ENCODE measurements at regions not wholly inside any gene's neighbourhood (a gene's known extent, or its start where the extent isn't known, plus 50 kb on each side); places are given as distances from the start of the nearest gene placed in this dataset.

- H4K91ac ChIP-seq (ENCODE audit: insufficient read depth, low read depth, low read length): no peak overlapping the region
- POLR2A ChIA-PET (ENCODE audit: unreplicated experiment): no interaction called here
- no peak overlapping the region for H3K18ac ChIP-seq (ENCODE audit: low read depth, low read length)
- no peak overlapping the region for H3K23ac ChIP-seq (ENCODE audit: low read depth, low read length)
- H3K27ac ChIP-seq (ENCODE audit: insufficient read depth, low read length): no peak overlapping the region
- CTCF ChIA-PET: no interaction called here
- no peaks in the 10 kb centered on the region for H3K9me1 ChIP-seq (ENCODE audit: insufficient read depth, low read length)
- H3K4ac ChIP-seq (ENCODE audit: low read depth, low read length): no peak overlapping the region
- H3K79me1 ChIP-seq (ENCODE audit: low read depth in 1 of 2, low read length in 2 of 2): no peaks in the 10 kb centered on the region
- no peak overlapping the region for H2AFZ ChIP-seq (replicated peaks; ENCODE audit: low read length, poor library complexity)
- H3K4me2 ChIP-seq (ENCODE audit: low read depth, low read length): no peak overlapping the region
- H4K20me1 ChIP-seq (ENCODE audit: insufficient read depth, low read length): no peaks in the 10 kb centered on the region
- no peaks in the 10 kb centered on the region for H3K36me3 ChIP-seq (ENCODE audit: control insufficient read depth, insufficient read depth, low read length)
- H2BK20ac ChIP-seq (ENCODE audit: low read depth, low read length): no peak overlapping the region
- H3K56ac ChIP-seq (ENCODE audit: extremely low read depth, insufficient read depth, low read length): no peak overlapping the region
- no peak overlapping the region for H3K14ac ChIP-seq (replicated peaks; ENCODE audit: low read depth, low read length)
- BruUV-seq (replicated peaks): no TSS peak
- H3K4me3 ChIP-seq (ENCODE audit: insufficient read depth, low read depth, low read length): no peak overlapping the region
- no CpG with 5 or more reads among the region's 4 CpGs for WGBS, 2 experiments (ENCODE audit: extremely low coverage in 2 of 2, insufficient read length in 1 of 2)
- no peak overlapping the region for H3K9ac ChIP-seq (ENCODE audit: low read depth, low read length)
- no peak overlapping the region for H2AK5ac ChIP-seq (ENCODE audit: low read depth, low read length)
- DNase-seq (no peak), ATAC-seq (ENCODE audit: low read depth) (no peak)
- no peaks in the 10 kb centered on the region for H3K27me3 ChIP-seq (ENCODE audit: control insufficient read depth, insufficient read depth, low read length)
- H2BK120ac ChIP-seq (ENCODE audit: low read depth, low read length): no peak overlapping the region
- no peak overlapping the region for H2BK15ac ChIP-seq (ENCODE audit: low read depth, low read length)
- TF ChIP-seq RFX5 (IDR thresholded peaks at IDR 0.05; ENCODE audit: low read depth, low read length) (no peak), POLR2A (IDR thresholded peaks at IDR 0.05; ENCODE audit: low read depth, low read length) (no peak), CEBPB (IDR thresholded peaks at IDR 0.05; ENCODE audit: low read depth, low read length) (no peak), RCOR1 (IDR thresholded peaks at IDR 0.05; ENCODE audit: insufficient replicate concordance, low read length) (no peak), RAD21 (IDR thresholded peaks at IDR 0.05; ENCODE audit: low read length) (no peak), BHLHE40 (IDR thresholded peaks at IDR 0.05; ENCODE audit: low read depth, low read length) (no peak)
- H2AK9ac ChIP-seq (replicated peaks; ENCODE audit: low read depth, low read length, poor library complexity): no peak overlapping the region
- no peak overlapping the region for H4K5ac ChIP-seq (ENCODE audit: low read depth, low read length)
- H2BK5ac ChIP-seq (ENCODE audit: low read depth, low read length, poor library complexity, severe bottlenecking): no peak overlapping the region
- H3K4me1 ChIP-seq (ENCODE audit: control insufficient read depth, insufficient read depth, low read length): no peaks in the 10 kb centered on the region
- intact Hi-C loops (cut with micrococcal nuclease) (no loop called here), dilution Hi-C loops (cut with HindIII; ENCODE audit: low sequenced_read_pairs, unreplicated experiment) (no loop called here), in situ Hi-C loops (cut with MboI; ENCODE audit: low sequenced_read_pairs) (no loop called here)
- H4K8ac ChIP-seq (ENCODE audit: low read depth in 2 of 2, low read length in 2 of 2): no peak overlapping the region
- H3K9me3 ChIP-seq (ENCODE audit: control insufficient read depth, insufficient read depth, low read length): no peaks in the 10 kb centered on the region
Measured at GRCh38 chr3:135490219-135490915, 475.2 kb upstream of the PPP2R3A start.
